IMR-90 (cell line): ENCODE measurements at regions not wholly inside any gene's neighbourhood (a gene's known extent, or its start where the extent isn't known, plus 50 kb on each side); places are given as distances from the start of the nearest gene placed in this dataset.

Experiments
- ATAC-seq: fragments of 200-7000 bp; cut with Tn5 transposase; 2 replicates; pipeline ENCODE4 v1.9.1; 2020; ENCODE audit warnings: low read depth, mild to moderate bottlenecking, moderate library complexity
- BruUV-seq: library from RNA; stranded (reverse); fragments of 400-500 nt; replicated peaks from 2 replicates; lab custom pipeline; 2021; lab: Mats Ljungman, UMichigan
- CTCF ChIA-PET: fragments of 300-600 bp; formaldehyde crosslinking; extraction: SDS; loops from one replicate; lab custom pipeline; 2021; ENCODE audit warnings: antibody characterized with exemption; lab: Yijun Ruan, JAX
- POLR2A ChIA-PET: fragments of 300-600 bp; sonication (Branson Sonifier 250); formaldehyde crosslinking; loops from one replicate; lab custom pipeline; 2022; ENCODE audit warnings: antibody characterized with exemption; ENCODE audit not compliant: unreplicated experiment; lab: Charles Lee
- DNase-seq: peaks from one replicate; pipeline ENCODE4 v3.0.0; 2013
- H2AFZ ChIP-seq: replicated peaks from 2 replicates; pipeline ENCODE3; 2013; ENCODE audit warnings: low read length, mild to moderate bottlenecking; ENCODE audit not compliant: poor library complexity
- H2AK5ac ChIP-seq: 2 replicates; pipeline ENCODE4 v1.6.1; 2013; ENCODE audit warnings: low read depth, low read length, inconsistent platforms
- H2AK9ac ChIP-seq: replicated peaks from 2 replicates; pipeline ENCODE3; 2013; ENCODE audit warnings: mild to moderate bottlenecking, low read depth, low read length, moderate library complexity; ENCODE audit not compliant: poor library complexity
- H2BK120ac ChIP-seq: 2 replicates; pipeline ENCODE4 v1.6.1; 2013; ENCODE audit warnings: low read depth, low read length, inconsistent platforms
- H2BK15ac ChIP-seq: 3 replicates; pipeline ENCODE4 v1.6.1; 2013; ENCODE audit warnings: low read depth, low read length, inconsistent platforms
- H2BK20ac ChIP-seq: 2 replicates; pipeline ENCODE4 v1.6.1; 2013; ENCODE audit warnings: low read depth, mild to moderate bottlenecking, inconsistent platforms, low read length, moderate library complexity
- H2BK5ac ChIP-seq: 2 replicates; pipeline ENCODE4 v1.6.1; 2013; ENCODE audit warnings: mild to moderate bottlenecking, low read depth, low read length, inconsistent platforms; ENCODE audit not compliant: poor library complexity, severe bottlenecking
- H3K14ac ChIP-seq: replicated peaks from 2 replicates; pipeline ENCODE4 v1.6.1; 2013; ENCODE audit warnings: low read depth, low read length, inconsistent platforms
- H3K18ac ChIP-seq: 2 replicates; pipeline ENCODE4 v1.6.1; 2013; ENCODE audit warnings: low read depth, low read length, control low read depth
- H3K23ac ChIP-seq: 2 replicates; pipeline ENCODE4 v1.6.1; 2013; ENCODE audit warnings: low read depth, low read length, inconsistent platforms
- H3K27ac ChIP-seq: 2 replicates; pipeline ENCODE4 v1.5.1; 2013; ENCODE audit warnings: mild to moderate bottlenecking, control low read depth, low read length; ENCODE audit not compliant: insufficient read depth
- H3K27me3 ChIP-seq: 2 replicates; pipeline ENCODE4 v1.6.1; 2013; ENCODE audit warnings: low read length; ENCODE audit not compliant: control insufficient read depth, insufficient read depth
- H3K36me3 ChIP-seq: 2 replicates; pipeline ENCODE4 v1.6.1; 2013; ENCODE audit warnings: low read length, mixed read lengths; ENCODE audit not compliant: control insufficient read depth, insufficient read depth
- H3K4ac ChIP-seq: 2 replicates; pipeline ENCODE4 v1.6.1; 2013; ENCODE audit warnings: low read depth, low read length, inconsistent platforms
- H3K4me1 ChIP-seq: 2 replicates; pipeline ENCODE4 v1.6.1; 2013; ENCODE audit warnings: low read length, mixed read lengths; ENCODE audit not compliant: control insufficient read depth, insufficient read depth
- H3K4me2 ChIP-seq: 2 replicates; pipeline ENCODE4 v1.6.1; 2013; ENCODE audit warnings: low read depth, mild to moderate bottlenecking, control low read depth, low read length, moderate library complexity
- H3K4me3 ChIP-seq: 2 replicates; pipeline ENCODE4 v1.5.1; 2013; ENCODE audit warnings: low read depth, mild to moderate bottlenecking, control low read depth, low read length, moderate library complexity; ENCODE audit not compliant: insufficient read depth
- H3K56ac ChIP-seq: 2 replicates; pipeline ENCODE4 v1.6.1; 2013; ENCODE audit warnings: low read length, inconsistent platforms; ENCODE audit not compliant: insufficient read depth; ENCODE audit errors: extremely low read depth
- H3K79me1 ChIP-seq, 2 experiments: 2 replicates each; pipeline ENCODE4 v1.6.1; 2013; ENCODE audit warnings: low read length in 2 of 2, inconsistent platforms in 1 of 2, low read depth in 1 of 2
- H3K9ac ChIP-seq: 2 replicates; pipeline ENCODE4 v1.6.1; 2013; ENCODE audit warnings: low read depth, low read length, control low read depth
- H3K9me1 ChIP-seq: 2 replicates; pipeline ENCODE4 v1.6.1; 2013; ENCODE audit warnings: low read length, inconsistent platforms; ENCODE audit not compliant: insufficient read depth
- H3K9me3 ChIP-seq: 2 replicates; pipeline ENCODE4 v1.6.1; 2013; ENCODE audit warnings: low read length; ENCODE audit not compliant: control insufficient read depth, insufficient read depth
- H4K20me1 ChIP-seq: 2 replicates; pipeline ENCODE4 v1.6.1; 2013; ENCODE audit warnings: low read length, inconsistent platforms; ENCODE audit not compliant: insufficient read depth
- H4K5ac ChIP-seq: 2 replicates; pipeline ENCODE4 v1.6.1; 2013; ENCODE audit warnings: mild to moderate bottlenecking, low read depth, low read length, control low read depth
- H4K8ac ChIP-seq, 2 experiments: 2 replicates each; pipeline ENCODE4 v1.6.1; 2013; ENCODE audit warnings: low read depth in 2 of 2, low read length in 2 of 2, control low read depth in 1 of 2, inconsistent platforms in 1 of 2
- H4K91ac ChIP-seq: 2 replicates; pipeline ENCODE4 v1.6.1; 2013; ENCODE audit warnings: low read depth, low read length, inconsistent platforms; ENCODE audit not compliant: insufficient read depth
- BHLHE40 ChIP-seq: fragments of 150-350 bp; IDR thresholded peaks from 2 replicates; pipeline ENCODE4 v1.6.1; 2016; ENCODE audit warnings: mild to moderate bottlenecking, low read depth, low read length
- CEBPB ChIP-seq: IDR thresholded peaks from 2 replicates; pipeline ENCODE4 v1.6.1; 2012; ENCODE audit warnings: low read depth, low read length, improper control_type of control experiment
- CHD1 ChIP-seq: IDR thresholded peaks from 2 replicates; pipeline ENCODE4 v1.6.1; 2012; ENCODE audit warnings: low read depth, low read length, improper control_type of control experiment
- CTCF ChIP-seq: conservative IDR thresholded peaks from 2 replicates; pipeline ENCODE4 v1.5.1; 2012; ENCODE audit warnings: mild to moderate bottlenecking, low read depth, low read length, improper control_type of control experiment
- ELK1 ChIP-seq: fragments of 150-350 bp; IDR thresholded peaks from 2 replicates; pipeline ENCODE4 v1.6.1; 2016; ENCODE audit warnings: low read depth, mild to moderate bottlenecking, low read length, moderate library complexity, borderline replicate concordance
- FOS ChIP-seq: fragments of 150-350 bp; IDR thresholded peaks from 2 replicates; pipeline ENCODE4 v1.6.1; 2016; ENCODE audit warnings: low read depth, low read length
- MAFK ChIP-seq: IDR thresholded peaks from 2 replicates; pipeline ENCODE4 v1.6.1; 2012; ENCODE audit warnings: low read depth, low read length, improper control_type of control experiment
- MAZ ChIP-seq: IDR thresholded peaks from 2 replicates; pipeline ENCODE4 v1.6.1; 2012; ENCODE audit warnings: low read depth, mild to moderate bottlenecking, low read length, improper control_type of control experiment, moderate library complexity, borderline replicate concordance
- MXI1 ChIP-seq: IDR thresholded peaks from 2 replicates; pipeline ENCODE4 v1.6.1; 2012; ENCODE audit warnings: low read depth, mild to moderate bottlenecking, low read length, moderate library complexity, borderline replicate concordance
- NFE2L2 ChIP-seq: fragments of 150-350 bp; IDR thresholded peaks from 2 replicates; pipeline ENCODE4 v1.6.1; 2016; ENCODE audit warnings: low read depth, mild to moderate bottlenecking, low read length
- POLR2A ChIP-seq: IDR thresholded peaks from 2 replicates; pipeline ENCODE4 v1.6.1; 2012; ENCODE audit warnings: mild to moderate bottlenecking, low read depth, low read length
- RAD21 ChIP-seq: IDR thresholded peaks from 2 replicates; pipeline ENCODE4 v1.6.1; 2012; ENCODE audit warnings: low read length, improper control_type of control experiment
- RCOR1 ChIP-seq: IDR thresholded peaks from 2 replicates; pipeline ENCODE4 v1.6.1; 2012; ENCODE audit warnings: mild to moderate bottlenecking, low read length, improper control_type of control experiment; ENCODE audit not compliant: insufficient replicate concordance
- RFX5 ChIP-seq: IDR thresholded peaks from 2 replicates; pipeline ENCODE4 v1.8.0; 2012; ENCODE audit warnings: low read depth, mild to moderate bottlenecking, low read length, moderate library complexity
- SMC3 ChIP-seq: fragments of 150-350 bp; IDR thresholded peaks from 2 replicates; pipeline ENCODE4 v1.6.1; 2016; ENCODE audit warnings: low read depth, mild to moderate bottlenecking, antibody characterized with exemption, low read length, moderate library complexity
- USF2 ChIP-seq: fragments of 150-350 bp; IDR thresholded peaks from 2 replicates; pipeline ENCODE4 v1.6.1; 2017; ENCODE audit warnings: mild to moderate bottlenecking, antibody characterized with exemption, low read length, low read depth
- WGBS, 2 experiments: methylation state at CpG; one replicate each; pipeline versions ENCODE4 v1.1.5 to v1.1.7; 2013; ENCODE audit warnings: missing lambda C conversion rate in 2 of 2; ENCODE audit not compliant: insufficient read length in 1 of 2; ENCODE audit errors: extremely low coverage in 2 of 2; 5-methylcytosine and 5-hydroxymethylcytosine counted together
- dilution Hi-C: fragments of 300-500 bp; cut with HindIII; formaldehyde crosslinking; loops from one replicate; pipeline ENCODE4 v1.14.3; 2018; ENCODE audit warnings: low sequenced_read_pairs; ENCODE audit not compliant: unreplicated experiment
- in situ Hi-C: fragments of 300-500 bp; cut with MboI; formaldehyde crosslinking; loops from 3 replicates; pipeline ENCODE4 v1.14.3; 2019; ENCODE audit warnings: low sequenced_read_pairs, inconsistent platforms, mixed read lengths
- intact Hi-C: fragments of 100-400 bp; cut with micrococcal nuclease; formaldehyde crosslinking; loops from 2 replicates; pipeline ENCODE4 v1.10.0; 2022

- no peak for DNase-seq
- Histone ChIP-seq H3K9me1 (no peaks in the 10 kb centered on the region), H2BK20ac (no peak overlapping the region), H3K9me3 (peaks cover 3% of the 10 kb centered on the region; the same call in 1 of the 2 replicates), H2BK120ac (no peak overlapping the region), H3K4me3 (no peak overlapping the region), H3K4me2 (no peak overlapping the region), H3K23ac (no peak overlapping the region), H3K4me1 (no peaks in the 10 kb centered on the region), H3K36me3 (no peaks in the 10 kb centered on the region), H4K91ac (no peak overlapping the region), H2AFZ (no peak overlapping the region), H3K18ac (no peak overlapping the region), H4K20me1 (no peaks in the 10 kb centered on the region), H2BK15ac (no peak overlapping the region), H3K14ac (no peak overlapping the region), H2AK5ac (no peak overlapping the region), H3K9ac (no peak overlapping the region), H3K56ac (no peak overlapping the region), H4K8ac (no peak overlapping the region), H2AK9ac (no peak overlapping the region), H3K4ac (no peak overlapping the region), H3K27ac (no peak overlapping the region), H4K5ac (no peak overlapping the region), H2BK5ac (no peak overlapping the region), H3K27me3 (no peaks in the 10 kb centered on the region), H3K79me1 (no peaks in the 10 kb centered on the region)
- no CpG with 5 or more reads among the region's 1 CpG for WGBS, 2 experiments
- in situ Hi-C loops, result no loop called here
- no peak for TF ChIP-seq ELK1
- TF ChIP-seq SMC3, result no peak
- TF ChIP-seq USF2, result no peak
- TF ChIP-seq FOS, result no peak
- TF ChIP-seq CTCF, result no peak
- no peak for TF ChIP-seq RAD21
- TF ChIP-seq NFE2L2, result no peak
- TF ChIP-seq RFX5, result no peak
- no peak for TF ChIP-seq MAZ
- TF ChIP-seq POLR2A, result no peak
- no peak for TF ChIP-seq MAFK
- TF ChIP-seq CEBPB, result no peak
- no peak for TF ChIP-seq MXI1
- TF ChIP-seq RCOR1, result no peak
- no peak for TF ChIP-seq CHD1
- TF ChIP-seq BHLHE40, result no peak
- no peak for ATAC-seq
- no TSS peak for BruUV-seq
- dilution Hi-C loops, result no loop called here
- intact Hi-C loops, result no loop called here
- ChIA-PET POLR2A (no interaction called here), CTCF (no interaction called here)
These were observed 100.1 kb downstream of the SCP2D1 start for GRCh38 chr20:18913701-18914100.
